ENCODE measurements at regions not wholly inside any gene's neighbourhood (a gene's known extent, or its start where the extent isn't known, plus 50 kb on each side); places are given as distances from the start of the nearest gene placed in this dataset.

GRCh38 chr12:90337018-90337417 is 618.0 kb downstream of the CCER1 start:
- Histone ChIP-seq H3K4me1 (no peaks in the 10 kb centered on the region), H3K27me3 (peaks cover 0 to 4% (median 0%) of the 10 kb centered on the region in 3 donors), H3K9me3 (no peaks in the 10 kb centered on the region), H3K36me3 (no peaks in the 10 kb centered on the region), H3K4me3 (no peak overlapping the region), H3K27ac (no peak overlapping the region)
- TF ChIP-seq, protein P1, sequence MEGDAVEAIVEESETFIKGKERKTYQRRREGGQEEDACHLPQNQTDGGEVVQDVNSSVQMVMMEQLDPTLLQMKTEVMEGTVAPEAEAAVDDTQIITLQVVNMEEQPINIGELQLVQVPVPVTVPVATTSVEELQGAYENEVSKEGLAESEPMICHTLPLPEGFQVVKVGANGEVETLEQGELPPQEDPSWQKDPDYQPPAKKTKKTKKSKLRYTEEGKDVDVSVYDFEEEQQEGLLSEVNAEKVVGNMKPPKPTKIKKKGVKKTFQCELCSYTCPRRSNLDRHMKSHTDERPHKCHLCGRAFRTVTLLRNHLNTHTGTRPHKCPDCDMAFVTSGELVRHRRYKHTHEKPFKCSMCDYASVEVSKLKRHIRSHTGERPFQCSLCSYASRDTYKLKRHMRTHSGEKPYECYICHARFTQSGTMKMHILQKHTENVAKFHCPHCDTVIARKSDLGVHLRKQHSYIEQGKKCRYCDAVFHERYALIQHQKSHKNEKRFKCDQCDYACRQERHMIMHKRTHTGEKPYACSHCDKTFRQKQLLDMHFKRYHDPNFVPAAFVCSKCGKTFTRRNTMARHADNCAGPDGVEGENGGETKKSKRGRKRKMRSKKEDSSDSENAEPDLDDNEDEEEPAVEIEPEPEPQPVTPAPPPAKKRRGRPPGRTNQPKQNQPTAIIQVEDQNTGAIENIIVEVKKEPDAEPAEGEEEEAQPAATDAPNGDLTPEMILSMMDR (IDR thresholded peaks at IDR 0.05): no peak
- TF ChIP-seq POLR2AphosphoS5 (IDR thresholded peaks at IDR 0.05): no peak
- TF ChIP-seq POLR2A (IDR thresholded peaks at IDR 0.05): no peak
- no peak for TF ChIP-seq EP300 (IDR thresholded peaks at IDR 0.05)
- DNase-seq: no peak
- intact Hi-C loops (cut with DNase I; ENCODE audit: low total_unique reads): no loop called here

GRCh38 chr12:90335566-90335965 is 619.4 kb downstream of the CCER1 start:
- no peaks in the 10 kb centered on the region for H3K27me3 ChIP-seq
- 64 to 87% (median 77%) methylated on average over 1 of the region's 1 CpG for WGBS, 5 donors
- intact Hi-C loops (cut with DNase I; ENCODE audit: low total_unique reads): no loop called here

GRCh38 chr12:90333939-90334338 is 621.0 kb downstream of the CCER1 start:
- Histone ChIP-seq H3K4me1 (no peaks in the 10 kb centered on the region), H3K27ac (no peak overlapping the region), H3K27me3 (no peaks in the 10 kb centered on the region), H3K9me3 (no peaks in the 10 kb centered on the region), H3K4me3 (no peak overlapping the region), H3K36me3 (no peaks in the 10 kb centered on the region)
- DNase-seq: no peak
- intact Hi-C loops (cut with DNase I; ENCODE audit: low total_unique reads): no loop called here
- TF ChIP-seq POLR2AphosphoS5 (IDR thresholded peaks at IDR 0.05): no peak
- TF ChIP-seq POLR2A (IDR thresholded peaks at IDR 0.05): no peak
- TF ChIP-seq, protein P1 (IDR thresholded peaks at IDR 0.05): no peak
- TF ChIP-seq EP300 (IDR thresholded peaks at IDR 0.05): no peak

More at GRCh38 chr12:90335566-90335965, 619.4 kb downstream of the CCER1 start:
- TF ChIP-seq, protein P1 (IDR thresholded peaks at IDR 0.05): no peak
- no peak for TF ChIP-seq EP300 (IDR thresholded peaks at IDR 0.05)
- no peak for TF ChIP-seq POLR2A (IDR thresholded peaks at IDR 0.05)
- TF ChIP-seq POLR2AphosphoS5 (IDR thresholded peaks at IDR 0.05): no peak
- no peaks in the 10 kb centered on the region for H3K9me3 ChIP-seq
- no peaks in the 10 kb centered on the region for H3K36me3 ChIP-seq
- DNase-seq: no peak
- no peak overlapping the region for H3K4me3 ChIP-seq
- H3K4me1 ChIP-seq: no peaks in the 10 kb centered on the region
- H3K27ac ChIP-seq: no peak overlapping the region

GRCh38 chr12:90333424-90333823 is 621.6 kb downstream of the CCER1 start:
- TF ChIP-seq EP300 (IDR thresholded peaks at IDR 0.05): no peak
- TF ChIP-seq POLR2AphosphoS5 (IDR thresholded peaks at IDR 0.05): no peak
- TF ChIP-seq, protein P1 (IDR thresholded peaks at IDR 0.05): no peak
- TF ChIP-seq POLR2A (IDR thresholded peaks at IDR 0.05): no peak
- no peak for DNase-seq
- Histone ChIP-seq H3K9me3 (no peaks in the 10 kb centered on the region), H3K27ac (no peak overlapping the region), H3K27me3 (no peaks in the 10 kb centered on the region), H3K4me3 (no peak overlapping the region), H3K4me1 (no peaks in the 10 kb centered on the region), H3K36me3 (no peaks in the 10 kb centered on the region)
- 55 to 77% (median 61%) methylated on average over 2 of the region's 2 CpGs for WGBS, 5 donors
- intact Hi-C loops (cut with DNase I; ENCODE audit: low total_unique reads): no loop called here

All from stomach (tissue), 8 donors.